SHP77 (cell line): ENCODE measurements at regions not wholly inside any gene's neighbourhood (a gene's known extent, or its start where the extent isn't known, plus 50 kb on each side); places are given as distances from the start of the nearest gene placed in this dataset.

ENCODE experiments used
- DNase-seq, 2 experiments: peaks; one replicate each; lab custom pipeline; 2025; lab: John Stamatoyannopoulos, UW

DNA sequence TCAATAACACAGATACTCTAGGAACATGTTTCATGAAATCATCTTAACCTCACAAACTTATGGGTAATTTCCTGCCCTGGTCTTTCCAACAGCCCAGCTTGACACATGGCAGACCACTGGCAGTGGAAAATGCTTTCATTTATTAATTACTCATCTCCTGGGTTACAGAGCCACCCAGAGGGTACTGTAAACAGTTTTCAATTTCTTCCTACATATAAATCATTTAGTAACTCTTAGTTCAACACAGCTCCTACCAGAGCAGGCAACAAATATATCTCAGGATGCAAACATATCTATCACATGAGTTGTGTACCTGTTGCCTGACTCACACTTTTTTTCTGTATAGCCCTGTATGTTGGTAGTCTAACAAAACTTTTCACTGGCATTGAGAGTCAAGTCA is 99.2 kb upstream of the VRK2 start:
- DNase-seq = no peak

- no peak for DNase-seq
Measured at GRCh38 chr2:57954020-57954419, 92.6 kb upstream of the VRK2 start.

GRCh38 chr2:57957238-57957637 is 89.4 kb upstream of the VRK2 start:
- no peak for DNase-seq

- DNase-seq = no peak
Measured at GRCh38 chr2:57959390-57959789, 87.2 kb upstream of the VRK2 start.

DNA sequence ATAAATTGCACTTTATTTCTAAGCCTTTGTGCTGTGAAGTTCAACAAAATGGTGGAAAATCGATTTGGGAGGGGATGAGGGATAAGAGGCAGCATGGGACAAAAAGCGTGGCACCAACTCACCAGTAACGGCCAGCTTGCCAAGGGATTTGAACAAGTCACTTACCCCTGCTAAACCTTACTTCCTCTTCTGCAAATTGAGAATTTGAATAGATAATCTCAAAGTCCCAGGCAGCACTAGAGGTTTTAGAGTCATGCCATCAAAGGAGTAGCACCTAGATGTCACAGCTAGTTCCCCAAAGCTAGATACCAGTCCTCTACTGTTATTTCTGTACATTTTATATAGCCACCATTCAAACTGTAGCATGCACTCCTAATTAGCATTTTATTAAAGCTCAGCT is 83.7 kb upstream of the VRK2 start:
- no peak for DNase-seq

DNA sequence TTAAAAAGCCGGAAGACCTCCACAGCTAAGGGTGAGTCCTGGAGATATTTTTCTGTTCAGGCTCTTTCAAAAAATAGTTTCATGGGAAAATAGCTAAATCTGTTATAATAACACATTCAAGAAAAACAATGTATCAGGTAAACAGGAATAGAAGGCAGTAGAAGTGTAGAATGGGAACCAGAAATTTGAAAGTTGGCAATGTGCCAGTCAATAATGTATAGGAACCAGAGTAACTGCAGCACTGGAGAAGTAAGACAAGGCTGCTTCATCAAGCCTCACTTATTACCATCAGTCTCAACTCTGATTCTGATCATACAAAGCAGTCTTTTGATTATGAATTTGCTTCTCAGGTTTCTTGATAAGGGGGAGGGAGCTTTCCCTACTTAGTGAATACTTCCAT is 81.4 kb upstream of the VRK2 start:
- DNase-seq = no peak

DNA sequence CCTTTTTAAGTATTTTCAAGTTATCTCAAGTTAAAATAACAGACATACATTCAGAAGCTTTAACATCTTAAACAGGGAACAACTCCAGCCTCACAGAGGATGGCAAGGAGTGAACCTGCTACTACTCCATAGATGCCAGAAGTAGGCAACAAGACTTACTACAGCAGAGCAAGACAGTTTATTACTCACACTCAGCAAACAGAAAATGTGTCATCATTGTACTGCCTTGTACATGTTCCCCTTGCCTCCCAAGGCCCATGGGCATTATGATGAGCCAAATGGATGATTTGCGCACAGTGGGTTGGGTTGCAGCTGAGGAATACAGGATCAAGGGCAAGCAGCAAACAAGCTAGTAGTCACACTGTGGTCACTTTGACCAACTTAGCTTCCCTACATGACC is 80.6 kb upstream of the VRK2 start:
- DNase-seq = no peak

- no peak for DNase-seq
Measured at GRCh38 chr2:57973621-57974186, 72.9 kb upstream of the VRK2 start.

DNA sequence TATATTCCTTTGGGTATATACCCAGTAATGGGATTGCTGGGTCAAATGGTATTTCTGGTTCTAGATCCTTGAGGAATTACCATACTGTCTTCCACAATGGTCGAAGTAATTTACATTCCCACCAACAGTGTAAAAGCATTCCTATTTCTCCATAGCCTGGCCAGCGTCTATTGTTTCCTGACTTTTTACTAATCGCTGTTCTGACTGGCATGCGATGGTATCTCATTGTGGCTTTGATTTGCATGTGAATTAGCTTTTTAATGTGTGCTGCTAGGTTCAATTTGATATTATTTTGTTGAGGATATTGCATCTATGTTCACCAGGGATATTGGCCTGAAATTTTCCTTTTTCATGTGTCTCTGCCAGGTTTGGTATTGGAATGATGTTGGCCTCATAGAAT is 67.4 kb upstream of the VRK2 start:
- no peak for DNase-seq

GRCh38 chr2:57981083-57981768 is 65.4 kb upstream of the VRK2 start:
- no peak for DNase-seq

- DNase-seq = no peak
Measured at GRCh38 chr2:57987835-57988573, 58.6 kb upstream of the VRK2 start.

DNA sequence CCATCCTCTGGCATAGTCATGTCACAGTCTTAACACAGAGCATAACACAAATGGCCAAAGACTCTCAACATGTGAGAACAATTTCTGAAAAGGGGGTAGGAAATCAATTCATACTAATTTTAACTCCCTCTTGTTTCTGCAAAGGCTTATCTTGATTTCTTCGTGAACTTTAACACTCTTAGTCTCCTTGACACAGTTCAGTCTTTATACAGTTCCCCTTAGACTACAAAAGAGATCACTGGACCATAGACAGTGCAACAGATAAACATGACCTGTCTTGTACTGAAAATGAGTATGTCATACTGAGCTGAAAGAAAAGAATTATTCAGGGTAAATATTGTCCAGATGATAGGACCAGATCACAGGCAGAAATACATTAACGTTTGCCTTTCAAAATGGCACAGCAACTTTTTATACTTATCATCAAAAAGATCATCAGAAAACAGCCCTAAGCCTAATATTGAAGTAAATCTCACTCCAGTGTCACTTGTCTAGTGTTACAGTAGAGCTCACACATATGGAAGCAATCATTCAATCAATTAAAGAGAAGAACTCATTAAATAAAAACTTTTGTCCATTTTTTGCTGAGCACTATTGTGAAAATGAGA is 56.4 kb upstream of the VRK2 start:
- no peak for DNase-seq
